T47D (cell line): ENCODE measurements at regions not wholly inside any gene's neighbourhood (a gene's known extent, or its start where the extent isn't known, plus 50 kb on each side); places are given as distances from the start of the nearest gene placed in this dataset.

ENCODE experiments used
- DNase-seq, 2 experiments: peaks; one replicate each; pipeline versions ENCODE4 v3.0.0 to v3.0.0-alpha.2; 2011 to 2012; ENCODE audit warnings: low read depth in 1 of 2, low spot score in 1 of 2
- JUND ChIP-seq: IDR thresholded peaks from 2 replicates; pipeline ENCODE4 v1.6.1; 2012; ENCODE audit warnings: low read depth
- in situ Hi-C: cut with HindIII; loops from 2 replicates; pipeline ENCODE4 v1.10.0; 2016; ENCODE audit warnings: low sequenced_read_pairs, low pct_unique_long_range_greater_than_20kb

GRCh38 chr10:2119316-2119715, 382.0 kb upstream of the ADARB2 start:
- no peak for DNase-seq
- no peak for TF ChIP-seq JUND
- in situ Hi-C loops = no loop called here

- in situ Hi-C loops = no loop called here
- no peak for TF ChIP-seq JUND
- DNase-seq = no peak
Measured at GRCh38 chr10:2118201-2118600, 380.9 kb upstream of the ADARB2 start.

- no peak for DNase-seq
- in situ Hi-C loops = no loop called here
- no peak for TF ChIP-seq JUND
Measured at GRCh38 chr10:2117641-2118040, 380.3 kb upstream of the ADARB2 start.

- peak in 1 of 2 experiments; percentile 31 for DNase-seq
- no peak for TF ChIP-seq JUND
Measured at GRCh38 chr10:2111965-2112364, 374.6 kb upstream of the ADARB2 start.

GRCh38 chr10:2108496-2108895, 371.2 kb upstream of the ADARB2 start:
- no peak for TF ChIP-seq JUND
- in situ Hi-C loops = no loop called here
- no peak for DNase-seq

More at GRCh38 chr10:2111965-2112364, 374.6 kb upstream of the ADARB2 start:
- in situ Hi-C loops = no loop called here

- in situ Hi-C loops = no loop called here
- no peak for TF ChIP-seq JUND
- no peak for DNase-seq
Measured at GRCh38 chr10:2106641-2107040, 369.3 kb upstream of the ADARB2 start.

- in situ Hi-C loops = no loop called here
- DNase-seq = no peak
- no peak for TF ChIP-seq JUND
Measured at GRCh38 chr10:2099321-2099720, 362.0 kb upstream of the ADARB2 start.

- TF ChIP-seq JUND = no peak
- in situ Hi-C loops = no loop called here
- no peak for DNase-seq
Measured at GRCh38 chr10:2097937-2098336, 360.6 kb upstream of the ADARB2 start.

- in situ Hi-C loops = no loop called here
- no peak for TF ChIP-seq JUND
- no peak for DNase-seq
Measured at GRCh38 chr10:2094171-2094570, 356.8 kb upstream of the ADARB2 start.

- in situ Hi-C loops = no loop called here
- peak in 1 of 2 experiments; percentile 50 for DNase-seq
- TF ChIP-seq JUND = no peak
Measured at GRCh38 chr10:2083591-2083990, 346.3 kb upstream of the ADARB2 start.

GRCh38 chr10:2081501-2081900, 344.2 kb upstream of the ADARB2 start:
- no peak for TF ChIP-seq JUND
- no peak for DNase-seq
- in situ Hi-C loops = no loop called here

GRCh38 chr10:2079603-2080078, 342.3 kb upstream of the ADARB2 start:
- in situ Hi-C loops = no loop called here
- no peak for DNase-seq
- TF ChIP-seq JUND = no peak

- in situ Hi-C loops = no loop called here
- TF ChIP-seq JUND = no peak
Measured at GRCh38 chr10:2077231-2077630, 339.9 kb upstream of the ADARB2 start.

GRCh38 chr10:2076528-2076927, 339.2 kb upstream of the ADARB2 start:
- DNase-seq = no peak
- in situ Hi-C loops = no loop called here
- no peak for TF ChIP-seq JUND

More at GRCh38 chr10:2077231-2077630, 339.9 kb upstream of the ADARB2 start:
- DNase-seq = no peak
